ENCODE measurements at regions not wholly inside any gene's neighbourhood (a gene's known extent, or its start where the extent isn't known, plus 50 kb on each side); places are given as distances from the start of the nearest gene placed in this dataset.
"Not testable (repeated sequence)": the region's sequence is repeated elsewhere in the genome, so short reads cannot be mapped to it uniquely, and the experiment has no call there.

DNA sequence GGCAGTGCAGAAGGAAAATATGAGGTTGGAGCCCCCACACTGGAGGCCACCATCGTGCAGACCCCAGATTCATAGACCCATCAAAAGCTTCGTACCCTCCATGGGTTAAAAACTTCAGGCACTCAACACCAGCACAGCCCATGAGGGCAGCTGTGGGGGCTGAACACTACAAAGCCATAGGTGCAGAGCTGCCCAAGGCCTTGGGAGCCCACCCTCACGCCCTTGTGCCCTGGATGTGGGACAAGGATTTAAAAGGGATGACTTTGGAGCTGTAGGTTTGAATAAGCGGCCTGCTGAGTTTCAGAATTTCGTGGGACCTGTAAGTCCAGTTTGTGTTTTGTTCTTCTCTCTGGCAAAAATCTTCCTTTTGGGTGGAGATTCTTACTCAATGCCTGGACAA lies 747.6 kb downstream of the SPATA31A6 start:
- H3K4me1 Mint-ChIP-seq; H3K4me3 Mint-ChIP-seq; H3K36me3 Mint-ChIP-seq (ENCODE audit: low read depth); H3K27me3 Mint-ChIP-seq (ENCODE audit: low read depth, poor library complexity); H3K27ac Mint-ChIP-seq; DNase-seq: not testable (repeated sequence)
- peaks cover 45% of the 10 kb centered on the region for H3K9me3 Mint-ChIP-seq

DNA sequence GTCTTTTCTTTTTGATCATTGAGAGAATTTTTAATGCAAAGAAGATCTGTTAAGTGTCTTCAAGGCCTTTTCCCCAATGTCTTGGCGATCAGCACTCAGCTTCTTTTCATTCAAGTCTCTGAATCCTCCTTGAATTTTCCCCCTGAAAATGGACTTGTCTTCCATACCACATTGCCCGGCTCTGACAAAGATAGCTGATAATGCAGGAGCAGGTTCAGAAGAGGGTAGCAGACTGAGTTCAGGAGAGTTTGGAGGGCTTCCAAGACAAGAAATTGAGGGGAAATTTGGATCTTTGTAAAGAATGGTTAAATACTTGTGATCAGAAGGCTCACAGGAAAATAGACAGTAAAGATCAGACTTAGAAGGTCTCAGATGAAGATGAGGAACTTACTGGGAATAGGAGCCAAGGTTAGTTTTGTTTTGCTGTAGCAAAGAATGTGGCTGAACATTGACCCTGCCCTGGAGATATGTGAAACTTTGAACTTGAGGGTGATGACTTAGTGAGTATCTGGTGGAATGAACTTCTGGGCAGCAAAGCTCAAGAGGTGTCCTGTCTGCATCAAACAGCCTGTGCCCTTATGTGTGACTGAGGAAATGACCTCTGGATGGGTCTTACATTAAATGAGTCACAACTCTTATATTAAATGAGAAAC lies 754.2 kb downstream of the SPATA31A6 start:
- H3K36me3 Mint-ChIP-seq (ENCODE audit: low read depth); H3K4me3 Mint-ChIP-seq; H3K27ac Mint-ChIP-seq; DNase-seq; H3K4me1 Mint-ChIP-seq; H3K27me3 Mint-ChIP-seq (ENCODE audit: low read depth, poor library complexity): not testable (repeated sequence)
- peaks cover 34% of the 10 kb centered on the region for H3K9me3 Mint-ChIP-seq

GRCh38 chr9:42947050-42947449 lies 763.6 kb downstream of the SPATA31A6 start:
- not testable (repeated sequence) for H3K27me3 Mint-ChIP-seq (ENCODE audit: low read depth, poor library complexity); H3K36me3 Mint-ChIP-seq (ENCODE audit: low read depth); H3K4me1 Mint-ChIP-seq; H3K27ac Mint-ChIP-seq; H3K4me3 Mint-ChIP-seq; DNase-seq
- peaks cover 43% of the 10 kb centered on the region for H3K9me3 Mint-ChIP-seq

DNA sequence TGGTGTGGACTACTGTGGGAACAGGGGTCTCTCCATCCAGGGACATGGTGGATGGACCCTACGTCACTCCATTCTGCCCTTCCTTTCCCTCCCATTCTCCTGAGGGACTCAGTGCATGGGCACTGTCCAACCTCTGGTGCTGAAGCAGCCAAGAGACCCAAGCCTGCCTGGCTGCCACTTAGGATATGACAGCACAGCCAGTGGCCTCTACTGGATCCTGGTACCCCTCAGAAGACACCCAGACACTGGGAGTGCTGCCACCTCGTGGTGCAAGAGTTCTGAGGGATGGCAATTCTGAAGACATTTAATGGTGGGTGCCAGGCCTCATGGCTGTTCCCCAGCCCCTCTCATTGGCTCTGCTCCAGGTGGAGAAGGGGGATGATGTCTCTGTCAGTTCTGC lies 767.8 kb downstream of the SPATA31A6 start:
- H3K27ac Mint-ChIP-seq; H3K4me3 Mint-ChIP-seq; H3K27me3 Mint-ChIP-seq (ENCODE audit: low read depth, poor library complexity); H3K36me3 Mint-ChIP-seq (ENCODE audit: low read depth); H3K4me1 Mint-ChIP-seq: not testable (repeated sequence)
- peak; percentile 11 for DNase-seq
- peaks cover 49% of the 10 kb centered on the region for H3K9me3 Mint-ChIP-seq

- H3K4me3 Mint-ChIP-seq; DNase-seq; H3K36me3 Mint-ChIP-seq (ENCODE audit: low read depth); H3K4me1 Mint-ChIP-seq; H3K27me3 Mint-ChIP-seq (ENCODE audit: low read depth, poor library complexity); H3K27ac Mint-ChIP-seq: not testable (repeated sequence)
- peaks cover 44% of the 10 kb centered on the region for H3K9me3 Mint-ChIP-seq
These were observed 781.7 kb downstream of the SPATA31A6 start for GRCh38 chr9:42965155-42965554.

- H3K4me1 Mint-ChIP-seq; H3K27me3 Mint-ChIP-seq (ENCODE audit: low read depth, poor library complexity); DNase-seq; H3K4me3 Mint-ChIP-seq; H3K36me3 Mint-ChIP-seq (ENCODE audit: low read depth); H3K27ac Mint-ChIP-seq: not testable (repeated sequence)
- peaks cover 24% of the 10 kb centered on the region for H3K9me3 Mint-ChIP-seq
These were observed 788.4 kb downstream of the SPATA31A6 start for GRCh38 chr9:42971872-42972271.

- not testable (repeated sequence) for H3K4me3 Mint-ChIP-seq; H3K27ac Mint-ChIP-seq; H3K4me1 Mint-ChIP-seq; H3K36me3 Mint-ChIP-seq (ENCODE audit: low read depth); H3K27me3 Mint-ChIP-seq (ENCODE audit: low read depth, poor library complexity)
- H3K9me3 Mint-ChIP-seq, result peaks cover 17% of the 10 kb centered on the region
- peak; percentile 29 for DNase-seq
These were observed 791.3 kb downstream of the SPATA31A6 start for GRCh38 chr9:42974725-42975124.

DNA sequence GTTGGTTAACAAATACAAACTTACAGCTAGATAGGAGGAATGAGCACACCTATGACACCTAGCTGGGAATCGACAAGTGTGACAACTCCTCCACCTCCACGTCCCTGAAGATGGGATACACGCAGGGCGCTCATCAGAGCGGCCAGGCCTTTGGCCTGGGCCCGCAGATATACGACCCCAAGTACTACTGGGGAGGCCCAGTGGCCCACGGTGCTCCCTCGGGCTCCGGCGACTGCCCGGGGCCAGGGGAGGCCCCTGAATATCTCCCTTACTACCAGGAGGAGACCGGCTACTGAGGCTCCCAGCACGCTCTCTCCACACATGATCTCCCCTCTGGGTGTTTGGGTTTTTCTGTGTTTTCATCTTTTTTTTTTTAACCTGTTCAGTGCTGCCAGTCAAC lies 801.3 kb downstream of the SPATA31A6 start:
- not testable (repeated sequence) for H3K4me3 Mint-ChIP-seq; H3K27me3 Mint-ChIP-seq (ENCODE audit: low read depth, poor library complexity); DNase-seq; H3K27ac Mint-ChIP-seq; H3K4me1 Mint-ChIP-seq; H3K36me3 Mint-ChIP-seq (ENCODE audit: low read depth)
- H3K9me3 Mint-ChIP-seq, result peaks cover 18% of the 10 kb centered on the region
